Liver (tissue), 3 donors: ENCODE measurements at regions not wholly inside any gene's neighbourhood (a gene's known extent, or its start where the extent isn't known, plus 50 kb on each side); places are given as distances from the start of the nearest gene placed in this dataset.

Source experiments
- CTCF ChIP-seq: fragments of 150-350 bp; IDR thresholded peaks from 2 replicates; pipeline ENCODE4 v1.5.1; 2017; ENCODE audit warnings: improper control_type of control experiment, low read depth, low read length; ENCODE audit not compliant: missing input control
- EGR1 ChIP-seq, 2 donors: IDR thresholded peaks; 2 replicates each; pipeline ENCODE4 v1.6.1; 2016 to 2018; ENCODE audit warnings: antibody characterized with exemption in 2 of 2, low read depth in 2 of 2
- FOXA1 ChIP-seq: IDR thresholded peaks from 2 replicates; pipeline ENCODE4 v1.6.1; 2016; ENCODE audit warnings: antibody characterized with exemption
- GABPA ChIP-seq, 2 donors: IDR thresholded peaks in 1 of 2; conservative IDR thresholded peaks in 1 of 2; 2 replicates each; pipeline ENCODE4 v1.6.1; 2016; ENCODE audit warnings: antibody characterized with exemption in 2 of 2, mild to moderate bottlenecking in 1 of 2, moderate library complexity in 1 of 2
- JUND ChIP-seq, 2 donors: IDR thresholded peaks; 2 replicates each; pipeline ENCODE4 v1.6.1; 2016; ENCODE audit warnings: antibody characterized with exemption in 2 of 2
- MAX ChIP-seq: IDR thresholded peaks from 2 replicates; pipeline ENCODE4 v1.6.1; 2016; ENCODE audit warnings: antibody characterized with exemption
- RAD21 ChIP-seq, 2 donors: IDR thresholded peaks; 2 replicates each; pipeline ENCODE4 v1.6.1; 2016; ENCODE audit warnings: antibody characterized with exemption in 2 of 2, mild to moderate bottlenecking in 2 of 2
- REST ChIP-seq: IDR thresholded peaks from 2 replicates; pipeline ENCODE4 v1.6.1; 2016; ENCODE audit warnings: antibody characterized with exemption, mild to moderate bottlenecking
- SP1 ChIP-seq: IDR thresholded peaks from 2 replicates; pipeline ENCODE4 v1.6.1; 2018; ENCODE audit warnings: antibody characterized with exemption, mild to moderate bottlenecking
- TAF1 ChIP-seq: conservative IDR thresholded peaks from 2 replicates; pipeline ENCODE4 v1.6.1; 2016; ENCODE audit warnings: antibody characterized with exemption, mild to moderate bottlenecking
- YY1 ChIP-seq: IDR thresholded peaks from 2 replicates; pipeline ENCODE4 v1.6.1; 2016; ENCODE audit warnings: antibody characterized with exemption, mild to moderate bottlenecking
- TF ChIP-seq, protein P1 (sequence below): IDR thresholded peaks from 2 replicates; pipeline ENCODE4 v1.6.1; 2016; ENCODE audit warnings: antibody characterized with exemption
- TF ChIP-seq, protein P2 (sequence below): IDR thresholded peaks from 2 replicates; pipeline ENCODE4 v1.6.1; 2016; ENCODE audit warnings: antibody characterized with exemption
- donor health status: healthy.
- donor health status: healthy.

DNA sequence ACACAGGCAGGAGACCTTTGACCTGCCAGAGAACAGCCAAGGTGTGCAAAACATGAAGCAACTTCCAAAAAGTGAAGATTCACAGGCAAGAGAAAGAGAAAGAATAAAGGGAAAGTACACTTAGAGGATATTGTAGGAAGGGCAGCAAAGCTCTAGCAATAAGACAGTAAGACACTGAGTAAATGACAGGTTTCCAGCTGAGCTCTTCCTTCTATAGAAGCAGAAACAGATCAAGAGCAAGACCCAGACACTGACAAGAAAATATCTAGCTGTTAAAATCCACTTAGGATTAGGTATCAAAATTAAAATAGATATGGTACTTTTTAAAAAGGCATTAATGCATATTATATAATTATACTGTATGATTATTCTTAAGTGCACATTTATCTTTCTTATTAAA is 333.4 kb downstream of the RAP2B start:
- TF ChIP-seq MAX (no peak), CTCF (no peak), YY1 (no peak), JUND (IDR thresholded peaks at IDR 0.05) (no peak), GABPA (IDR thresholded peaks at IDR 0.05 in 1 of 2, conservative IDR thresholded peaks at IDR 0.05 in 1 of 2) (no peak), SP1 (no peak), TAF1 (no peak), EGR1 (IDR thresholded peaks at IDR 0.05; ENCODE audit: low read depth in 2 of 2) (no peak), FOXA1 (no peak), RAD21 (IDR thresholded peaks at IDR 0.05) (no peak), REST (no peak)
- TF ChIP-seq, protein P1, sequence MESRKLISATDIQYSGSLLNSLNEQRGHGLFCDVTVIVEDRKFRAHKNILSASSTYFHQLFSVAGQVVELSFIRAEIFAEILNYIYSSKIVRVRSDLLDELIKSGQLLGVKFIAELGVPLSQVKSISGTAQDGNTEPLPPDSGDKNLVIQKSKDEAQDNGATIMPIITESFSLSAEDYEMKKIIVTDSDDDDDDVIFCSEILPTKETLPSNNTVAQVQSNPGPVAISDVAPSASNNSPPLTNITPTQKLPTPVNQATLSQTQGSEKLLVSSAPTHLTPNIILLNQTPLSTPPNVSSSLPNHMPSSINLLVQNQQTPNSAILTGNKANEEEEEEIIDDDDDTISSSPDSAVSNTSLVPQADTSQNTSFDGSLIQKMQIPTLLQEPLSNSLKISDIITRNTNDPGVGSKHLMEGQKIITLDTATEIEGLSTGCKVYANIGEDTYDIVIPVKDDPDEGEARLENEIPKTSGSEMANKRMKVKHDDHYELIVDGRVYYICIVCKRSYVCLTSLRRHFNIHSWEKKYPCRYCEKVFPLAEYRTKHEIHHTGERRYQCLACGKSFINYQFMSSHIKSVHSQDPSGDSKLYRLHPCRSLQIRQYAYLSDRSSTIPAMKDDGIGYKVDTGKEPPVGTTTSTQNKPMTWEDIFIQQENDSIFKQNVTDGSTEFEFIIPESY: no peak
- TF ChIP-seq, protein P2, sequence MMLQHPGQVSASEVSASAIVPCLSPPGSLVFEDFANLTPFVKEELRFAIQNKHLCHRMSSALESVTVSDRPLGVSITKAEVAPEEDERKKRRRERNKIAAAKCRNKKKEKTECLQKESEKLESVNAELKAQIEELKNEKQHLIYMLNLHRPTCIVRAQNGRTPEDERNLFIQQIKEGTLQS: no peak
